ENCODE measurements at regions not wholly inside any gene's neighbourhood (a gene's known extent, or its start where the extent isn't known, plus 50 kb on each side); places are given as distances from the start of the nearest gene placed in this dataset.

- H3K4me3 ChIP-seq (replicated peaks; ENCODE audit: low read depth, low read length), result no peak overlapping the region
- TF ChIP-seq, protein P1, sequence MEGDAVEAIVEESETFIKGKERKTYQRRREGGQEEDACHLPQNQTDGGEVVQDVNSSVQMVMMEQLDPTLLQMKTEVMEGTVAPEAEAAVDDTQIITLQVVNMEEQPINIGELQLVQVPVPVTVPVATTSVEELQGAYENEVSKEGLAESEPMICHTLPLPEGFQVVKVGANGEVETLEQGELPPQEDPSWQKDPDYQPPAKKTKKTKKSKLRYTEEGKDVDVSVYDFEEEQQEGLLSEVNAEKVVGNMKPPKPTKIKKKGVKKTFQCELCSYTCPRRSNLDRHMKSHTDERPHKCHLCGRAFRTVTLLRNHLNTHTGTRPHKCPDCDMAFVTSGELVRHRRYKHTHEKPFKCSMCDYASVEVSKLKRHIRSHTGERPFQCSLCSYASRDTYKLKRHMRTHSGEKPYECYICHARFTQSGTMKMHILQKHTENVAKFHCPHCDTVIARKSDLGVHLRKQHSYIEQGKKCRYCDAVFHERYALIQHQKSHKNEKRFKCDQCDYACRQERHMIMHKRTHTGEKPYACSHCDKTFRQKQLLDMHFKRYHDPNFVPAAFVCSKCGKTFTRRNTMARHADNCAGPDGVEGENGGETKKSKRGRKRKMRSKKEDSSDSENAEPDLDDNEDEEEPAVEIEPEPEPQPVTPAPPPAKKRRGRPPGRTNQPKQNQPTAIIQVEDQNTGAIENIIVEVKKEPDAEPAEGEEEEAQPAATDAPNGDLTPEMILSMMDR (IDR thresholded peaks at IDR 0.05; ENCODE audit: low read depth, low read length, missing control alignments), result no peak
- DNase-seq (ENCODE audit: extremely low read depth, low read depth), result no peak
These were observed 548.8 kb upstream of the SALL1 start for GRCh38 chr16:51699686-51700396.

- no peak for DNase-seq (ENCODE audit: extremely low read depth, low read depth)
- TF ChIP-seq, protein P1 (IDR thresholded peaks at IDR 0.05; ENCODE audit: low read depth, low read length, missing control alignments), result no peak
- H3K4me3 ChIP-seq (replicated peaks; ENCODE audit: low read depth, low read length), result no peak overlapping the region
These were observed 547.6 kb upstream of the SALL1 start for GRCh38 chr16:51698647-51699046.

- TF ChIP-seq, protein P1 (IDR thresholded peaks at IDR 0.05; ENCODE audit: low read depth, low read length, missing control alignments), result no peak
- no peak for DNase-seq (ENCODE audit: extremely low read depth, low read depth)
- H3K4me3 ChIP-seq (replicated peaks; ENCODE audit: low read depth, low read length), result no peak overlapping the region
These were observed 546.4 kb upstream of the SALL1 start for GRCh38 chr16:51697454-51697853.

DNA sequence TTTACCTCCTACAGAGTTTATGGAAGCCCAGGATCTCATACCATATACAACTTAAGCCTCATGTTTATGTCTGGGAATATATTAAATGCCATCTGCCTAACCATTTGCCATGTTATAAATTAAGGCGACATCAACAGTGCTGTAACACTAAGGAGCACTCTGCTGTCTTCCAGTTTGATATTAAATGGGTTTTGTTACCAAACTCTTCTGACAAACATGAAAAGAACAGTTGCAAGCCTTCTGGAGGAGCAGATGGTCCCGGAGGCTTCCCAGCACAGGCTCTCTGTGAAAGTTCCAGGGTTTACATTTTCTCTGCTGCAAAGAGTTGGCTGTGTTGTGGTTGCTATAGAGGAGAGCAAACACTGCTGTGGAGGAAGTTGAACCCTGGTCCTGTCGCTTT, 545.3 kb upstream of the SALL1 start:
- TF ChIP-seq, protein P1 (IDR thresholded peaks at IDR 0.05; ENCODE audit: low read depth, low read length, missing control alignments), result no peak
- no peak for DNase-seq (ENCODE audit: extremely low read depth, low read depth)
- H3K4me3 ChIP-seq (replicated peaks; ENCODE audit: low read depth, low read length), result no peak overlapping the region

DNA sequence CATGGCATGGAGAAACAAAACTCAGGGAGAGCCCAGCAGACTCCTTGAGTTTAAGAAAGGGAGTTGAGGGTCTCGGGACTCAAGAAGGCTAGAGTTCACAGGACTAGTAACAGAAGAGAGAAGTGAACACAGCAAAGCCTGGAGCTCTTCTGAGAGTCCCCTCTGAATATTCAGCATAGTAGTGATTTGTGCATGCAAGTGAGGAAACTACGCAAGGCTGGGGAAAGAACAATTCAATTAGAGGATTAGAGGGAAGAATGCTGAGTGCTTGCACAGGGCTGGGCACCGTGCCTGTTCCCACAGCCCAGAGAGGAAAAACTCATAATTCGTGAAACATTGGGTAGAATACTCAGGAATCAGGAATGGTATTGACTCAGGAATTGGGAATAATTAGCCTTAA, 540.0 kb upstream of the SALL1 start:
- no peak for DNase-seq (ENCODE audit: extremely low read depth, low read depth)
- H3K4me3 ChIP-seq (replicated peaks; ENCODE audit: low read depth, low read length), result no peak overlapping the region
- TF ChIP-seq, protein P1 (IDR thresholded peaks at IDR 0.05; ENCODE audit: low read depth, low read length, missing control alignments), result no peak

- no peak for DNase-seq (ENCODE audit: extremely low read depth, low read depth)
- H3K4me3 ChIP-seq (replicated peaks; ENCODE audit: low read depth, low read length), result no peak overlapping the region
- TF ChIP-seq, protein P1 (IDR thresholded peaks at IDR 0.05; ENCODE audit: low read depth, low read length, missing control alignments), result no peak
These were observed 534.4 kb upstream of the SALL1 start for GRCh38 chr16:51685498-51685897.

- no peak for DNase-seq (ENCODE audit: extremely low read depth, low read depth)
- no peak overlapping the region for H3K4me3 ChIP-seq (replicated peaks; ENCODE audit: low read depth, low read length)
- TF ChIP-seq, protein P1 (IDR thresholded peaks at IDR 0.05; ENCODE audit: low read depth, low read length, missing control alignments), result no peak
These were observed 532.8 kb upstream of the SALL1 start for GRCh38 chr16:51683882-51684281.

All from HFF-Myc (cell line).